ENCODE measurements at regions not wholly inside any gene's neighbourhood (a gene's known extent, or its start where the extent isn't known, plus 50 kb on each side); places are given as distances from the start of the nearest gene placed in this dataset.

GRCh38 chr10:105718207-105718995 lies 1077.3 kb downstream of the SORCS3 start:
- H3K27ac ChIP-seq (ENCODE audit: insufficient read depth, low read depth, low read length, poor library complexity, severe bottlenecking), result no peak overlapping the region
- WGBS, 2 experiments, result 96% methylated on average over 3 of the region's 3 CpGs
- no peaks in the 10 kb centered on the region for H3K27me3 ChIP-seq (ENCODE audit: control insufficient read depth, insufficient read depth, low read length, poor library complexity, severe bottlenecking)
- no peaks in the 10 kb centered on the region for H3K4me1 ChIP-seq (ENCODE audit: control insufficient read depth, insufficient read depth, low read length)
- H3K9me3 ChIP-seq (ENCODE audit: control insufficient read depth, low read length), result no peaks in the 10 kb centered on the region
- no peaks in the 10 kb centered on the region for H3K36me3 ChIP-seq (ENCODE audit: control insufficient read depth, insufficient read depth, low read length)
- H3K4me3 ChIP-seq (ENCODE audit: insufficient read depth, low read depth, low read length), result no peak overlapping the region

- H3K27me3 ChIP-seq (ENCODE audit: control insufficient read depth, insufficient read depth, low read length, poor library complexity, severe bottlenecking), result no peaks in the 10 kb centered on the region
- H3K4me3 ChIP-seq (ENCODE audit: insufficient read depth, low read depth, low read length), result no peak overlapping the region
- WGBS, 2 experiments, result 88 to 95% methylated on average over 3 of the region's 3 CpGs
- no peaks in the 10 kb centered on the region for H3K9me3 ChIP-seq (ENCODE audit: control insufficient read depth, low read length)
- no peak overlapping the region for H3K27ac ChIP-seq (ENCODE audit: insufficient read depth, low read depth, low read length, poor library complexity, severe bottlenecking)
- H3K4me1 ChIP-seq (ENCODE audit: control insufficient read depth, insufficient read depth, low read length), result no peaks in the 10 kb centered on the region
- H3K36me3 ChIP-seq (ENCODE audit: control insufficient read depth, insufficient read depth, low read length), result no peaks in the 10 kb centered on the region
Observed at GRCh38 chr10:105714728-105715127, 1073.6 kb downstream of the SORCS3 start.

- WGBS, 2 experiments, result 86 to 98% methylated on average over 1 to 2 of the region's 2 CpGs
- Histone ChIP-seq H3K27me3 (ENCODE audit: control insufficient read depth, insufficient read depth, low read length, poor library complexity, severe bottlenecking) (no peaks in the 10 kb centered on the region), H3K4me3 (ENCODE audit: insufficient read depth, low read depth, low read length) (no peak overlapping the region), H3K36me3 (ENCODE audit: control insufficient read depth, insufficient read depth, low read length) (no peaks in the 10 kb centered on the region), H3K4me1 (ENCODE audit: control insufficient read depth, insufficient read depth, low read length) (no peaks in the 10 kb centered on the region), H3K9me3 (ENCODE audit: control insufficient read depth, low read length) (peaks cover 4% of the 10 kb centered on the region), H3K27ac (ENCODE audit: insufficient read depth, low read depth, low read length, poor library complexity, severe bottlenecking) (no peak overlapping the region)
Observed at GRCh38 chr10:105707603-105708002, 1066.5 kb downstream of the SORCS3 start.

- Histone ChIP-seq H3K27me3 (ENCODE audit: control insufficient read depth, insufficient read depth, low read length, poor library complexity, severe bottlenecking) (no peaks in the 10 kb centered on the region), H3K9me3 (ENCODE audit: control insufficient read depth, low read length) (peaks cover 4% of the 10 kb centered on the region), H3K36me3 (ENCODE audit: control insufficient read depth, insufficient read depth, low read length) (no peaks in the 10 kb centered on the region), H3K27ac (ENCODE audit: insufficient read depth, low read depth, low read length, poor library complexity, severe bottlenecking) (no peak overlapping the region), H3K4me1 (ENCODE audit: control insufficient read depth, insufficient read depth, low read length) (no peaks in the 10 kb centered on the region), H3K4me3 (ENCODE audit: insufficient read depth, low read depth, low read length) (no peak overlapping the region)
- WGBS, 2 experiments, result 88 to 100% methylated on average over 2 to 3 of the region's 3 CpGs
Observed at GRCh38 chr10:105706281-105707026, 1065.4 kb downstream of the SORCS3 start.

GRCh38 chr10:105702211-105702610 lies 1061.1 kb downstream of the SORCS3 start:
- Histone ChIP-seq H3K4me1 (ENCODE audit: control insufficient read depth, insufficient read depth, low read length) (peaks cover 10% of the 10 kb centered on the region), H3K4me3 (ENCODE audit: insufficient read depth, low read depth, low read length) (no peak overlapping the region), H3K36me3 (ENCODE audit: control insufficient read depth, insufficient read depth, low read length) (no peaks in the 10 kb centered on the region), H3K9me3 (ENCODE audit: control insufficient read depth, low read length) (no peaks in the 10 kb centered on the region), H3K27ac (ENCODE audit: insufficient read depth, low read depth, low read length, poor library complexity, severe bottlenecking) (no peak overlapping the region), H3K27me3 (ENCODE audit: control insufficient read depth, insufficient read depth, low read length, poor library complexity, severe bottlenecking) (no peaks in the 10 kb centered on the region)
- WGBS, 2 experiments, result 95 to 96% methylated on average over 4 of the region's 4 CpGs

- Histone ChIP-seq H3K36me3 (ENCODE audit: control insufficient read depth, insufficient read depth, low read length) (no peaks in the 10 kb centered on the region), H3K4me1 (ENCODE audit: control insufficient read depth, insufficient read depth, low read length) (peaks cover 10% of the 10 kb centered on the region), H3K9me3 (ENCODE audit: control insufficient read depth, low read length) (no peaks in the 10 kb centered on the region), H3K4me3 (ENCODE audit: insufficient read depth, low read depth, low read length) (no peak overlapping the region), H3K27ac (ENCODE audit: insufficient read depth, low read depth, low read length, poor library complexity, severe bottlenecking) (no peak overlapping the region), H3K27me3 (ENCODE audit: control insufficient read depth, insufficient read depth, low read length, poor library complexity, severe bottlenecking) (no peaks in the 10 kb centered on the region)
- WGBS, 2 experiments, result 32 to 42% methylated on average over 2 of the region's 2 CpGs
Observed at GRCh38 chr10:105700218-105700617, 1059.1 kb downstream of the SORCS3 start.

GRCh38 chr10:105699504-105699903 lies 1058.4 kb downstream of the SORCS3 start:
- Histone ChIP-seq H3K9me3 (ENCODE audit: control insufficient read depth, low read length) (no peaks in the 10 kb centered on the region), H3K4me3 (ENCODE audit: insufficient read depth, low read depth, low read length) (no peak overlapping the region), H3K27ac (ENCODE audit: insufficient read depth, low read depth, low read length, poor library complexity, severe bottlenecking) (no peak overlapping the region), H3K27me3 (ENCODE audit: control insufficient read depth, insufficient read depth, low read length, poor library complexity, severe bottlenecking) (no peaks in the 10 kb centered on the region), H3K36me3 (ENCODE audit: control insufficient read depth, insufficient read depth, low read length) (no peaks in the 10 kb centered on the region), H3K4me1 (ENCODE audit: control insufficient read depth, insufficient read depth, low read length) (peaks cover 10% of the 10 kb centered on the region)
- 54 to 64% methylated on average over 5 of the region's 5 CpGs for WGBS, 2 experiments

GRCh38 chr10:105698592-105698991 lies 1057.5 kb downstream of the SORCS3 start:
- WGBS, 2 experiments, result 92 to 96% methylated on average over 2 of the region's 2 CpGs
- Histone ChIP-seq H3K9me3 (ENCODE audit: control insufficient read depth, low read length) (no peaks in the 10 kb centered on the region), H3K27ac (ENCODE audit: insufficient read depth, low read depth, low read length, poor library complexity, severe bottlenecking) (no peak overlapping the region), H3K27me3 (ENCODE audit: control insufficient read depth, insufficient read depth, low read length, poor library complexity, severe bottlenecking) (no peaks in the 10 kb centered on the region), H3K4me1 (ENCODE audit: control insufficient read depth, insufficient read depth, low read length) (peaks cover 10% of the 10 kb centered on the region), H3K36me3 (ENCODE audit: control insufficient read depth, insufficient read depth, low read length) (no peaks in the 10 kb centered on the region), H3K4me3 (ENCODE audit: insufficient read depth, low read depth, low read length) (no peak overlapping the region)

GRCh38 chr10:105697290-105697780 lies 1056.2 kb downstream of the SORCS3 start:
- H3K27me3 ChIP-seq (ENCODE audit: control insufficient read depth, insufficient read depth, low read length, poor library complexity, severe bottlenecking), result no peaks in the 10 kb centered on the region
- H3K36me3 ChIP-seq (ENCODE audit: control insufficient read depth, insufficient read depth, low read length), result no peaks in the 10 kb centered on the region
- WGBS, 2 experiments, result 92 to 97% methylated on average over 3 of the region's 3 CpGs
- no peaks in the 10 kb centered on the region for H3K9me3 ChIP-seq (ENCODE audit: control insufficient read depth, low read length)
- peaks cover 10% of the 10 kb centered on the region for H3K4me1 ChIP-seq (ENCODE audit: control insufficient read depth, insufficient read depth, low read length)
- no peak overlapping the region for H3K4me3 ChIP-seq (ENCODE audit: insufficient read depth, low read depth, low read length)
- H3K27ac ChIP-seq (ENCODE audit: insufficient read depth, low read depth, low read length, poor library complexity, severe bottlenecking), result no peak overlapping the region

- H3K4me1 ChIP-seq (ENCODE audit: control insufficient read depth, insufficient read depth, low read length), result no peaks in the 10 kb centered on the region
- no peak overlapping the region for H3K4me3 ChIP-seq (ENCODE audit: insufficient read depth, low read depth, low read length)
- WGBS, 2 experiments, result 42 to 46% methylated on average over 1 of the region's 1 CpG
- no peaks in the 10 kb centered on the region for H3K27me3 ChIP-seq (ENCODE audit: control insufficient read depth, insufficient read depth, low read length, poor library complexity, severe bottlenecking)
- H3K27ac ChIP-seq (ENCODE audit: insufficient read depth, low read depth, low read length, poor library complexity, severe bottlenecking), result no peak overlapping the region
- H3K9me3 ChIP-seq (ENCODE audit: control insufficient read depth, low read length), result no peaks in the 10 kb centered on the region
- no peaks in the 10 kb centered on the region for H3K36me3 ChIP-seq (ENCODE audit: control insufficient read depth, insufficient read depth, low read length)
Observed at GRCh38 chr10:105691811-105692210, 1050.7 kb downstream of the SORCS3 start.

Measured in ectodermal cell (in vitro differentiated cells).